ENCODE measurements at regions not wholly inside any gene's neighbourhood (a gene's known extent, or its start where the extent isn't known, plus 50 kb on each side); places are given as distances from the start of the nearest gene placed in this dataset.

DNA sequence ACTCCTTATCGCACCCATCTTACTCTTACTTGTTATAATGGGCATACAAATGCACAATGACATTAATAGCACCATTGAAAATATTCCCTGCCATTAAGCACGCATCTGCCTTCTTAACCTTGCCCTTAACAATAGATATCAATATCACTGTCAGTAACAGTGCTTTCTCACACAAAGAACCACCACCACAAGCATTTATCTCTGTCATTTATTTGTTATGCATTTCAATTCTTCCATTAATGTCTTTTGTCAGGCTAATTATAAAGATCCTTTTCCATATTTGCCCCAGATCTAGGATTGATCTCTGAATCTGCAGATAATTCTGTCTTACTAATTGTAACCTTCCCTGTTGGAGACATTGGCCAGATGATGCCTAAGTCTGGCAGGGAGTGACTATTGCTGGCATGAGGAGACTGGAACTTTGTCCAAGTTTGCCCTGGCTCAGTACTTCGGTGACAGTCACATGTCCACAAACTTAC lies 419.6 kb upstream of the TGFBR2 start:
- TF ChIP-seq, protein P1, sequence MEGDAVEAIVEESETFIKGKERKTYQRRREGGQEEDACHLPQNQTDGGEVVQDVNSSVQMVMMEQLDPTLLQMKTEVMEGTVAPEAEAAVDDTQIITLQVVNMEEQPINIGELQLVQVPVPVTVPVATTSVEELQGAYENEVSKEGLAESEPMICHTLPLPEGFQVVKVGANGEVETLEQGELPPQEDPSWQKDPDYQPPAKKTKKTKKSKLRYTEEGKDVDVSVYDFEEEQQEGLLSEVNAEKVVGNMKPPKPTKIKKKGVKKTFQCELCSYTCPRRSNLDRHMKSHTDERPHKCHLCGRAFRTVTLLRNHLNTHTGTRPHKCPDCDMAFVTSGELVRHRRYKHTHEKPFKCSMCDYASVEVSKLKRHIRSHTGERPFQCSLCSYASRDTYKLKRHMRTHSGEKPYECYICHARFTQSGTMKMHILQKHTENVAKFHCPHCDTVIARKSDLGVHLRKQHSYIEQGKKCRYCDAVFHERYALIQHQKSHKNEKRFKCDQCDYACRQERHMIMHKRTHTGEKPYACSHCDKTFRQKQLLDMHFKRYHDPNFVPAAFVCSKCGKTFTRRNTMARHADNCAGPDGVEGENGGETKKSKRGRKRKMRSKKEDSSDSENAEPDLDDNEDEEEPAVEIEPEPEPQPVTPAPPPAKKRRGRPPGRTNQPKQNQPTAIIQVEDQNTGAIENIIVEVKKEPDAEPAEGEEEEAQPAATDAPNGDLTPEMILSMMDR (optimal IDR thresholded peaks at IDR 0.05 in 1 of 3, IDR thresholded peaks at IDR 0.05 in 1 of 3, conservative IDR thresholded peaks at IDR 0.05 in 1 of 3; ENCODE audit: extremely low read depth in 1 of 3, insufficient read depth in 2 of 3, low read length in 3 of 3): no peak
- TF ChIP-seq EZH2 (IDR thresholded peaks at IDR 0.05; ENCODE audit: low read length): no peak
